Ovary (tissue), 7 donors: ENCODE measurements at regions not wholly inside any gene's neighbourhood (a gene's known extent, or its start where the extent isn't known, plus 50 kb on each side); places are given as distances from the start of the nearest gene placed in this dataset.

Experiments used
- DNase-seq, 5 donors: peaks; one replicate each; pipeline ENCODE4 v3.0.0-alpha.2; 2019 to 2020
- H3K27ac ChIP-seq, 2 donors: fragments of 200-600 bp; one replicate each; pipeline versions ENCODE4 v1.5.1 to v1.8.0; 2019 to 2022
- H3K27me3 ChIP-seq: fragments of 200-600 bp; one replicate; pipeline ENCODE4 v1.8.0; 2022
- H3K36me3 ChIP-seq: fragments of 200-600 bp; sonication (generic); one replicate; pipeline ENCODE4 v1.5.1; 2019
- H3K4me1 ChIP-seq: one replicate; pipeline ENCODE4 v1.8.1; 2013; ENCODE audit warnings: mild to moderate bottlenecking, moderate library complexity; ENCODE audit not compliant: insufficient read depth
- H3K4me3 ChIP-seq: fragments of 200-600 bp; sonication (generic); one replicate; pipeline ENCODE4 v1.5.1; 2017
- H3K9me3 ChIP-seq, 2 donors: fragments of 200-600 bp in 1 of 2; sonication (generic) in 1 of 2; one replicate each; pipeline versions ENCODE4 v1.5.1 to v1.8.1; 2013 to 2019; ENCODE audit warnings: mild to moderate bottlenecking in 1 of 2, moderate library complexity in 1 of 2
- CTCF ChIP-seq, 3 donors: fragments of 450-650 bp in 2 of 3; fragments of 200-600 bp in 1 of 3; IDR thresholded peaks; one replicate each; pipeline versions ENCODE4 v1.5.1 to v1.8.0; 2016 to 2022; ENCODE audit warnings: antibody characterized with exemption in 3 of 3, mild to moderate bottlenecking in 1 of 3
- EP300 ChIP-seq: sonication (generic); formaldehyde crosslinking; IDR thresholded peaks from one replicate; pipeline ENCODE4 v1.6.1; 2017; ENCODE audit warnings: antibody characterized with exemption
- POLR2A ChIP-seq: fragments of 450-650 bp; IDR thresholded peaks from one replicate; pipeline ENCODE4 v1.6.1; 2017; ENCODE audit warnings: antibody characterized with exemption, mild to moderate bottlenecking, moderate library complexity
- WGBS, 3 donors: extraction: QIAGEN DNeasy Blood & Tissue Kit in 1 of 3; methylation state at CpG; one replicate each; pipeline versions ENCODE4 v1.1.5 to v1.1.7; 2013 to 2017; 5-methylcytosine and 5-hydroxymethylcytosine counted together
- intact Hi-C, 4 donors: fragments of 100-400 bp; cut with DNase I; formaldehyde crosslinking; loops; one replicate each; pipeline versions ENCODE4 v1.11.0 to v1.15.1; 2022 to 2023
- donor health status: DM: no; HTN: no; CAD: no; lungs with moderate emphysema.
- donor health status: DM: no; HTN: no; CAD: no.
- donor health status: Bipolar disorder and iron deficiency.
- donor health status: DM: no; HTN: no; CAD: no.
- donor health status: DM: yes; HTN: yes; CAD: no.

- Histone ChIP-seq H3K36me3 (no peaks in the 10 kb centered on the region), H3K9me3 (no peaks in the 10 kb centered on the region), H3K27ac (no peak overlapping the region), H3K4me1 (no peaks in the 10 kb centered on the region), H3K27me3 (no peaks in the 10 kb centered on the region), H3K4me3 (no peak overlapping the region)
- no peak for TF ChIP-seq POLR2A
- no peak for TF ChIP-seq EP300
- no peak for TF ChIP-seq CTCF (IDR thresholded peaks at IDR 0.05)
- no peak for DNase-seq
- intact Hi-C loops: no loop called here
- 80 to 85% (median 83%) methylated on average over 7 of the region's 7 CpGs for WGBS, 3 donors
Observed at GRCh38 chr14:98140862-98141530, 1131.0 kb downstream of the BCL11B start.

- no peak overlapping the region for H3K27ac ChIP-seq
- no peaks in the 10 kb centered on the region for H3K9me3 ChIP-seq
- H3K27me3 ChIP-seq: no peaks in the 10 kb centered on the region
- H3K36me3 ChIP-seq: no peaks in the 10 kb centered on the region
- TF ChIP-seq EP300: no peak
- no peak for TF ChIP-seq POLR2A
- TF ChIP-seq CTCF (IDR thresholded peaks at IDR 0.05): no peak
- H3K4me1 ChIP-seq: no peaks in the 10 kb centered on the region
- DNase-seq: no peak
- H3K4me3 ChIP-seq: no peak overlapping the region
- WGBS, 3 donors: 54 to 85% (median 59%) methylated on average over 1 of the region's 1 CpG
- intact Hi-C loops: no loop called here
Observed at GRCh38 chr14:98143566-98143965, 1128.4 kb downstream of the BCL11B start.

GRCh38 chr14:98144964-98145363, 1127.0 kb downstream of the BCL11B start:
- Histone ChIP-seq H3K27me3 (no peaks in the 10 kb centered on the region), H3K27ac (no peak overlapping the region), H3K4me3 (no peak overlapping the region), H3K36me3 (no peaks in the 10 kb centered on the region), H3K9me3 (no peaks in the 10 kb centered on the region), H3K4me1 (no peaks in the 10 kb centered on the region)
- no peak for DNase-seq
- TF ChIP-seq POLR2A: no peak
- TF ChIP-seq EP300: no peak
- TF ChIP-seq CTCF (IDR thresholded peaks at IDR 0.05): no peak
- WGBS, 3 donors: 75 to 86% (median 77%) methylated on average over 5 of the region's 5 CpGs
- intact Hi-C loops: no loop called here

- Histone ChIP-seq H3K4me1 (no peaks in the 10 kb centered on the region), H3K27me3 (no peaks in the 10 kb centered on the region), H3K27ac (no peak overlapping the region), H3K4me3 (no peak overlapping the region), H3K9me3 (no peaks in the 10 kb centered on the region), H3K36me3 (no peaks in the 10 kb centered on the region)
- 68 to 77% (median 70%) methylated on average over 5 of the region's 5 CpGs for WGBS, 3 donors
- intact Hi-C loops: no loop called here
- no peak for TF ChIP-seq CTCF (IDR thresholded peaks at IDR 0.05)
- TF ChIP-seq POLR2A: no peak
- TF ChIP-seq EP300: no peak
- no peak for DNase-seq
Observed at GRCh38 chr14:98146416-98146815, 1125.6 kb downstream of the BCL11B start.
